ENCODE measurements at regions not wholly inside any gene's neighbourhood (a gene's known extent, or its start where the extent isn't known, plus 50 kb on each side); places are given as distances from the start of the nearest gene placed in this dataset.

DNA sequence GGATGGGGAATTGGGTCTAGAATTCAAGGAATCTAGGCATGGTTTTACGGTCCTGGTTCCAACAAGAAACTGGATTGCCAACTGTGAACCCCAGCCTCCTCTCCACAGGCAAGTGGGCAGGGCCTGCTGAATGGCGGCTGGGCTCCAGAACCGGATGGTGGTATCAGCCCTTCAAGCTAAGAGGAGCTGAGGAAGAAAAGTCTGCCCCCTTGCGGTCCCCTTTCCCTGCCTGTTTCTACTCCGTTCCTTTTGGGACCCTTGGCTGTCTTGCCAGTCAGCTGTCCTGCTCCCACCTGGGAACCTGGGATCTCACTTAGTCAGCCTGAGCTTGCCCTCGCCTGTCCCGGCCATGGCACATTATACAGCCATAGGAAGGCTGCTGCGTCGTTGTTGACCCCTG is 234.4 kb upstream of the DAPK1 start:
- Histone ChIP-seq H2BK15ac (ENCODE audit: low read length) (no peak overlapping the region), H3K36me3 (ENCODE audit: control insufficient read depth in 2 of 4, insufficient read depth in 4 of 4, low read length in 3 of 4) (no peaks in the 10 kb centered on the region), H3K79me1 (ENCODE audit: low read depth, low read length) (no peaks in the 10 kb centered on the region), H3K9me3 (ENCODE audit: insufficient read depth in 2 of 2, low read depth in 1 of 2, low read length in 1 of 2) (0 out of 4 replicates have a peak, but pooled peaks cover 0 to 4% of the 10 kb centered on the region in 2 experiments), H4K91ac (replicated peaks; ENCODE audit: insufficient read length, low read length) (no peak overlapping the region), H4K8ac (ENCODE audit: extremely low read depth, insufficient read depth, low read length) (peak overlapping the region; percentile 78; the same call in 1 of the 2 replicates), H4K5ac (ENCODE audit: insufficient read length, low read depth, low read length) (no peak overlapping the region), H2AFZ (ENCODE audit: low read length) (peak overlapping the region; percentile 90; the same call in 1 of the 2 replicates), H2BK5ac (ENCODE audit: low read depth, low read length) (no peak overlapping the region), H3K4me2 (ENCODE audit: insufficient read depth in 1 of 2, low read depth in 2 of 2, low read length in 2 of 2) (no peak overlapping the region), H3K18ac (ENCODE audit: extremely low read depth, low read length) (no peak overlapping the region), H2BK12ac (ENCODE audit: low read depth, low read length) (no peak overlapping the region; the same call in 1 of the 2 replicates), H3K9ac (replicated peaks in 1 of 4; ENCODE audit: extremely low read depth in 1 of 4, low read depth in 3 of 4, low read length in 3 of 4) (no peak overlapping the region), H3K4ac (replicated peaks; ENCODE audit: insufficient read length, low read depth, low read length) (no peak overlapping the region), H3K4me1 (replicated peaks in 1 of 4; ENCODE audit: control insufficient read depth in 3 of 4, insufficient read depth in 4 of 4, low read length in 3 of 4) (no peaks in the 10 kb centered on the region), H3K23ac (ENCODE audit: insufficient read length) (no peak overlapping the region), H3K56ac (replicated peaks; ENCODE audit: insufficient read length, low read depth, low read length) (no peak overlapping the region), H3K79me2 (ENCODE audit: control insufficient read depth in 1 of 2, insufficient read depth in 2 of 2, low read length in 2 of 2) (no peaks in the 10 kb centered on the region), H3K27ac (ENCODE audit: low read depth, low read length) (no peak overlapping the region), H2BK20ac (ENCODE audit: low read length) (no peak overlapping the region), H2AK5ac (ENCODE audit: low read depth, low read length) (no peak overlapping the region), H2BK120ac (replicated peaks; ENCODE audit: low read depth, low read length) (no peak overlapping the region), H3K23me2 (ENCODE audit: low read depth, low read length) (no peaks in the 10 kb centered on the region), H3K14ac (ENCODE audit: insufficient read length) (no peak overlapping the region), H3K4me3 (ENCODE audit: extremely low read depth in 1 of 4, insufficient read depth in 2 of 4, low read depth in 3 of 4, low read length in 4 of 4) (no peak overlapping the region), H3K27me3 (replicated peaks in 1 of 4; ENCODE audit: control insufficient read depth in 3 of 4, extremely low read depth in 1 of 4, insufficient read depth in 3 of 4, low read length in 3 of 4) (no peaks in the 10 kb centered on the region), H4K20me1 (replicated peaks in 1 of 2; ENCODE audit: control insufficient read depth in 1 of 2, insufficient read depth in 2 of 2, low read length in 2 of 2) (no peaks in the 10 kb centered on the region)
- FAIRE-seq: peak; percentile 89
- ChIA-PET CTCF (ENCODE audit: partially characterized antibody) (interaction anchor here (0.6 to 1.7 kb wide), 9 partner anchors 9 to 829 kb away, joined by 3 to 6 read pairs (median 3); no protein-coding TSS in a partner anchor), POLR2A (ENCODE audit: partially characterized antibody) (no interaction called here)
- DNase-seq (ENCODE audit: low read depth in 1 of 2, low spot score in 2 of 2): peak; percentile 66 to 92
- TF ChIP-seq YY1 (IDR thresholded peaks at IDR 0.05; ENCODE audit: low read depth, low read length) (peak; percentile 76), KDM1A (IDR thresholded peaks at IDR 0.05; ENCODE audit: borderline replicate concordance, low read length) (peak; percentile 40; the same call in 1 of the 2 replicates), BACH1 (IDR thresholded peaks at IDR 0.05; ENCODE audit: low read length) (no peak), SP2 (IDR thresholded peaks at IDR 0.05; ENCODE audit: low read length) (no peak), KDM5A (IDR thresholded peaks at IDR 0.05; ENCODE audit: low read length) (no peak), PHF8 (conservative IDR thresholded peaks at IDR 0.05; ENCODE audit: low read depth, low read length) (no peak), CTCF (IDR thresholded peaks at IDR 0.05; ENCODE audit: control extremely low read depth in 1 of 3, insufficient read depth in 1 of 3, low read depth in 1 of 3, low read length in 3 of 3) (peak; percentile 76 to 85 (median 77)), RAD21 (IDR thresholded peaks at IDR 0.05 in 1 of 2, conservative IDR thresholded peaks at IDR 0.05 in 1 of 2; ENCODE audit: low read depth in 2 of 2, low read length in 2 of 2) (peak; percentile 77 to 86)
- 53% methylated on average over 9 of the region's 9 CpGs; no CpG with 5 or more reads in 1 of the 2 experiments for WGBS, 2 experiments (ENCODE audit: extremely low coverage in 1 of 2, insufficient coverage in 1 of 2, insufficient read length in 1 of 2, insufficient replicate concordance in 2 of 2, low coverage in 1 of 2, low lambda C conversion rate in 2 of 2, missing lambda C conversion rate in 1 of 2)
